ENCODE measurements at regions not wholly inside any gene's neighbourhood (a gene's known extent, or its start where the extent isn't known, plus 50 kb on each side); places are given as distances from the start of the nearest gene placed in this dataset.
"Not testable (repeated sequence)": the region's sequence is repeated elsewhere in the genome, so short reads cannot be mapped to it uniquely, and the experiment has no call there.

DNA sequence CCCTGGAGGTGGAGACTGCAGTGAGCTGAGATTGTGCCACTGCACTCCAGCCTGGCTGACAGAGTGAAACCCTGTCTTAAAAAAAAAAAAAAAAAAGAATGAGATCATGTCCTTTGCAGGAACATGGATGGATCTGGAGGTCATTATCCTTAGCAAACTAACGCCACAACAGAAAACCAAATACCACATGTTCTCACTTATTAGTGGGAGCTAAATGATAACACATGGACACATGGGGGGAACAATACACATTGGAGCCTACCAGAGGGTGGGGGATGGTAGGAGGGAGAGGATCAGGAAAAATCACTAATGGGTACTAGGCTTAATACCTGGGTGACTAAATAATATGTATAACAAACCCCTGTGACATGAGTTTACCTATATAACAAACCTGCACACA is 108.0 kb upstream of the FHL2 start:
- not testable (repeated sequence) for TF ChIP-seq POLR2A (IDR thresholded peaks at IDR 0.05; ENCODE audit: low read depth)
- TF ChIP-seq, protein P1, sequence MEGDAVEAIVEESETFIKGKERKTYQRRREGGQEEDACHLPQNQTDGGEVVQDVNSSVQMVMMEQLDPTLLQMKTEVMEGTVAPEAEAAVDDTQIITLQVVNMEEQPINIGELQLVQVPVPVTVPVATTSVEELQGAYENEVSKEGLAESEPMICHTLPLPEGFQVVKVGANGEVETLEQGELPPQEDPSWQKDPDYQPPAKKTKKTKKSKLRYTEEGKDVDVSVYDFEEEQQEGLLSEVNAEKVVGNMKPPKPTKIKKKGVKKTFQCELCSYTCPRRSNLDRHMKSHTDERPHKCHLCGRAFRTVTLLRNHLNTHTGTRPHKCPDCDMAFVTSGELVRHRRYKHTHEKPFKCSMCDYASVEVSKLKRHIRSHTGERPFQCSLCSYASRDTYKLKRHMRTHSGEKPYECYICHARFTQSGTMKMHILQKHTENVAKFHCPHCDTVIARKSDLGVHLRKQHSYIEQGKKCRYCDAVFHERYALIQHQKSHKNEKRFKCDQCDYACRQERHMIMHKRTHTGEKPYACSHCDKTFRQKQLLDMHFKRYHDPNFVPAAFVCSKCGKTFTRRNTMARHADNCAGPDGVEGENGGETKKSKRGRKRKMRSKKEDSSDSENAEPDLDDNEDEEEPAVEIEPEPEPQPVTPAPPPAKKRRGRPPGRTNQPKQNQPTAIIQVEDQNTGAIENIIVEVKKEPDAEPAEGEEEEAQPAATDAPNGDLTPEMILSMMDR (IDR thresholded peaks at IDR 0.05) = not testable (repeated sequence)

Measured in esophagus muscularis mucosa (tissue), 3 donors.